ENCODE measurements at regions not wholly inside any gene's neighbourhood (a gene's known extent, or its start where the extent isn't known, plus 50 kb on each side); places are given as distances from the start of the nearest gene placed in this dataset.

DNA sequence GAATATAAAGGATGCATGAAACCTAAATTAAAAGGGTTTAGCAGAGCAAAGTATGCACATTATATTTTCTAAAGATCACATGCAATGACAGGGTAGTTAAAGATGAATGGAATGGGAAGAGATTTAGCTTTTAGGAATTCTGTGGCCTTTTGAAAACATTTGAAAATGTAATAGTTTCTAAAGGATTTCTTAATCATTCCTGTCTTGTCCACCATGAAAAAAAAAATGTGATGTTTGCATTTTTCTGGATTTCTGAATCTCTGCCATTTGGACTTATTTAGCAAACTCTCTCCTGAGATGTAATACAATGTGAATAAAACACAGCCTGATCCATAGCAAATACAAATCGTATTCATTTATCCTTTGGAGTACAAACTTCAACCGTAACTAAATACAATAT lies 126.6 kb upstream of the RAB11FIP2 start:
- no peak for DNase-seq

DNA sequence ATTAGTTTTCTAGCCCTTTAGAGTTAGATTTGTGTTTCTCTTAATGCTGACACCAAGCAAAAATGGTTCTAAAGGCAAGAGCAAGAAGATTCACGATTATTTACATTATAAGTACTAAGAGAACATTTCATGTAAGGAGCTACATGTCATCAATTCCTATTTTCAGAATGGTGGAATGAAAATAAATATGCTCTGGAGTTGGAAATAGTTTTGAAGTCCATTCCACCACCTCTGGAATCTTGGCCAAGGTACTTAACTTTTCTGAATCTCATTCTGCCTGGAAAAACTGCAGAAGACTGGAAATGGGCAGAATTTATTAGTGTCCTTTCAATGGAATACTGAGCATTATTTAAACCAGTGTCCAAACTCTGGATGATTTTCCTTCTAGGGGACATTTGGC lies 125.1 kb upstream of the RAB11FIP2 start:
- DNase-seq = no peak

DNA sequence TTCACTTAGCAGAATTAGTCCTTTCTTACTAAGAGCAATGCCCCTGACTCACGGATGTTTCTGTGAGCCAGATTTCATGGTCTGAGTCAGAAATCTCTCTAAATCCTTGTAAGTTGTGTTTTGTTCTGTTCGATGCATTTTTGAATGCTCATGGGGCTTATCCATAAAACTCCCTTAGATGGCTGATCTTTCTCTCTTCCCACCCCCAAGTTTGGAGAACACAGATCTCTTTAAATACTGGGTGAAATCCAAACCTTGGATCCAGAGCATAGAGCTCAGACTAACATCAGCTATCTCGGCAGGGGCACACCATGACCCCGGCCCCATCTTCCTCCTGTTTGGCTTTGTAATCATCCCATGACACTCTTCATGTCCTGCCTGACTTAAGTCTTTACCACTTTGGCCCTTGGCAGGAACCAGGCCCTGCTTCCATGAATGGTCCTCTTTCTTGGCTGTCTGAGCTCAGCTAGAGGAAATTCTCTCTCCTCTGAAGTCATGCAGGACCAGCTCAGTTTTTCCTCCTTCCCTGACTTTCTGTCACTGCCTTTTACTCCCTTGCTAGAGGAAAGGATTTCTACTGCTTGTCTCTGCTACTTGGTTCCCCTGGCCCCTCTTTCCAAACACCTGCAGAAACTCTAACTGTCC lies 120.4 kb upstream of the RAB11FIP2 start:
- no peak for DNase-seq

DNA sequence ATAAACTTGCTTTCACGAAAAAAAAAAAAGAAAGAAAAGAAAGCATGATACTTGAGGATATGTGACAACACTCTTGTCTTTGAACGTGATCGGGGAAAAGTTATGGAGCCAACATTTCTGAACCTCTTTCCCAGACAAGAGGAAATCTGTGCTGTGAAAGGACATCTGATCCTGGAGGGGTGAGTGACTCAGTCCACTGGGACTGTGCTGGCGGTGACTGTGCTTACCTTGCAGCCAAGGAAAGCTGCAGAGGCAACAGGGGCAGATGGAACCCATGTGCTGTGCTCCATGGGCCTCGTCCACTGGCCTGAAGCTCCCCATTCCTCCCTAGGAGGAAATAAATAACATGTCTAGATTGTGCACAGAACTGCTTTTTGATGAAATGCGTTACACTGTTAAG lies 116.5 kb upstream of the RAB11FIP2 start:
- DNase-seq = no peak

DNA sequence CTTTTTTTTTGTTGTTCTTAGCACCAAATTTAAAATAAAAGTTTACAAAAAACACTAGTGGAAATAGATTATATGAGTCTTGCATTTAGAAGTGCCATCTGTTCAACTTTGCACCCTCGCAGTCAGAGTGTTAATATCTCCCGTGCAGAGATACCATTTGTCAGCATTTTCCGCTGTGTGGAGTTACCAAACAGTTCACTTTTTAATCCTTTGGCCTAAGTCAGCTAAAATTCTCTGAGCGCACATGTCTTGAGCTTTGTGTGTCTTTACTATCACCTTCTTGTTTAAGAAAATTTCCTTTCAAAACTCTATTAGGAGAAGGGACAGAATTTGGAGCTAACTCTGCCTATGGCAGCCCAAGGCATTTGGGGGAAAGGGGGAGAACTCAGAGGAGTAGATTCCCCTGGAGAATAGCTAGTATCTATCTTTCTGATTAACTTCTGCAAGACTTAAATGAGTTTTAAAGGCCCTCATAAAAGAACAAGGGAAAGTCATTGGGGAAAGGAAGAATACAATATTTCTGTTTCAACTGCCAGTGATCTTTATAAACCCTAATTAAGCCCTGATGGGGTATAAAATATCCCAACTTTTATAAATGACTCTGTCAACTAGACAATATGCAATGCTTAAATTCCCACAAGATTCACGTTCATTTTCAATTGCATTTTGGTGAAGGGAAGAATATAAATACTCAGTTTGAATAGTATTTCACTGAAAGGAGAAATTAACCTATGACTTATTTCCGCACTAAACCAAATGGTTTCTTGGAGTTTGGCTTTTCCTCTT lies 114.9 kb upstream of the RAB11FIP2 start:
- no peak for DNase-seq

DNA sequence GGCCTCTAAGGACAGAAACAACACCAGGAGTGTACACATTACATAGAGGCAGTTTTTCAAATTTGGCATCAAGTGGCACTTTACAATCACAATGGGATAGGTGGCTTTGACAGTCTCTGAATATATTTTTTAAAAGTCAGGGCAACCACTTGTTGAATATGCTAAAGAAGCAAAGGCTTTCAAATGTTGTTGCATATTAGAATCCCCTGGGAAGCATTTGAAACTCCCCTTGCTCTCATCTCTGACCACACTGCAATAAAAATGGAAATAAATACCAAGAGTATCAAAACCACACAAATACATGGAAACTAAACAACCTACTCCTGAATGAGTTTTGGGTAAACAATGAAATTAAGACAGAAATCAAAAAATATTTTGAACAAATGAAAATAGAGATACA lies 106.5 kb upstream of the RAB11FIP2 start:
- no peak for DNase-seq

DNA sequence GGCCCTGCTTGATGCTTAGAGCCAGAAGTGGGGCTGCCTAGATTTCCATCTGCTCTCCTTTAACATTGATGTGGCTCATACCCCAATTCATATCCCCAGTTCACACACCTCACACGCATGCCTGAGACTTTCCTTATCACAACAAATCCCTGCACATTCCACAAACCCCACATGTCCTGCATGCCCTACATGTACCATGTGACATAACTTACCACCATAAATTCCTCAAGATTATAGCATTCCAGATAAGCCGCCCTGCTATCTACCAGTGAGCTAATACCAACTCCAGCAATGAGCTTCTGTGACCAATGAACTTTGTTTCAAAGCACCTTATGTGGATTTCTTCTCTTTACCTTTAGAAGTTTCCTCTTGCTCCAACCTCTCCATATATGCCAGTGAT lies 104.7 kb upstream of the RAB11FIP2 start:
- no peak for DNase-seq

DNA sequence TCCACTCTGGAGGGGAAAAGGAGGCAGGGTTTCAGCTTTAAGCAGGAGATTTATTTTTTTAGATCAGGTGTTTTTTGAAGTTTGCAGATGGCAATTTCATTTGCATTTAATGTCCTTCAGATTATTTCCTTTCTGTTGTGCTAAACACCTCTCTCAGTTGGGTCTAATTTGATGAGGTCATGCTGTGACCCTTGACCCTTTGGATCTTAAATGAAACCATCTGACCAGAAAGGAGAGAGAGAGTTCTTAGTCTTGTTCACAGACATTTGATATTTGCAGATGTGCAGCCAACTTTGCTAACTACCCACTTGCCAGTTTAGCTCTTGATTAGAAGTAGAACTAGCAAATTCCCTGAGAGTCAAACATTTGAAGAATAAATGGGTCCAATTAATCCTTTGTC lies 101.5 kb upstream of the RAB11FIP2 start:
- no peak for DNase-seq

DNA sequence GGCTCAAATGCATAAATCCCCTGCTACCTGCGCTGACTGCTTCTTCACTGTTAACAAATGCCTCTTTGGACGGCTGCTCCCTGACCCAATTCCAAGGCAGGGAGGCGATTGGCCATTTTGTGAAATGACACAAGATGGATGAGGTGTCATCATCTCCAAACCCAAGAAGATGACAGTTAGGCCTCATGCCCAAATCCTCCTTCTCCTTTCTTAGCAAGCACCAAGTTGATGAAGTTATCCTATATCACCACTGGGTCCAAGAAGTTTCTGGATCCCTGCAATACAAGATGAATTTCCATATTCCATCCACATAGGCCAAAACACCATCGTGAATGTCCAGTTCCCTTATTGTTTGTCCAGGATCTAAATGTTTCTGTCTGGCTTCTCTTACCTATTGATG lies 98.5 kb upstream of the RAB11FIP2 start:
- DNase-seq = no peak

DNA sequence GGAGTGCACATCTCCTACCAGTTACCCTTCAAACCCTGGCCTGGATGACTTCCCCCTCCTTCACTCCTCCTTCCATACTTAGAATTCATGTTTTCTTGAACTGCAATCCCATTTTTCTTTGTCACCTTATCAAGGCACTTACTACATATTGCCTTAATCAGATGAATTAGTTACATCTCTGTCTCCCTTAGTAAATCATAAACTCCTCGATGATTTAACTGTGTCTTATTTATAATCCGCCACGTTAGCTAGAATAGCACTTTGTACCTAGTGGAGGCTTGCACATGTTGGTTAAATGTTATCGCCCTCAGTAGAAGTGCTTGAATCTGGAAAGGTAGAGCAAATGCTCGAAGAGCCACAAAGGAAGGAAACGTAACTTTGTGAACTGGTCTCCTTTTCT lies 94.7 kb upstream of the RAB11FIP2 start:
- DNase-seq = no peak

DNA sequence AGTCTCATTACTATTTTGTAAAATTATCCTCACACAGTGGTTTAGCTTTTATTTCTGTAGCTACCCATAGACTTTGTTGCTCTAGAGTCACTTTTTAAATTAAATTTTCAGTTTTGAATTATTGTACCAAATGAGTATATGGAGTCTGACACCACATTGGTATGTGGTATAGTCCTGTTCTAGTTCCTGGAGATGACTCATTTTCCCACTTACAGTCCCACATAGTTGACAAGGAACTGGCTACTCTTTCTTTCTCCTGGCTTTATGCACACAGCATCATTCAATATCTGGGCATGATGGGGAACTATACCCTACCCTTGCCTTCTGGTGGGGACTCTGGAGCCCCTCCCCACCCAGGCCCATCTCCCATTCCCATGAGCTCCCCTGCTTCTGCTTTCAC lies 92.6 kb upstream of the RAB11FIP2 start:
- no peak for DNase-seq

DNA sequence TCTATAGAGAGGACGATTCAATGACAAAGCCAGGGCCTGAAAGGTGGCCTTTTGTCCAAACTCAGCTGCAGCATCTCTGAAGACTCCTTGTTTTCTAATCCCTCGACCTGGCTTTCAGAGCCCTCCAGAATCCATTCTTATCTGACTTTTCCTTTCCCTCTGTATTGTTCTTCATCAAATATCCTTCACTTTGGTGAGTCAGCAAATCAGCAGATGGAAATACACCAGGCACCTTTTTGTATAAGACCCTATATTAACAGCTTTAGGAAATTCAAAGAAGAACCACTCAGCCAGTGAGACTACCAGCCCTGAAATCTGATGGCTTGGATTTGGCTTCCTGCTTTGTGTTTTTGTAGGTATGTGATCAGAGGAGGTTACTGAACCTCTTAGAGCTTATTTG lies 81.9 kb upstream of the RAB11FIP2 start:
- no peak for DNase-seq

DNA sequence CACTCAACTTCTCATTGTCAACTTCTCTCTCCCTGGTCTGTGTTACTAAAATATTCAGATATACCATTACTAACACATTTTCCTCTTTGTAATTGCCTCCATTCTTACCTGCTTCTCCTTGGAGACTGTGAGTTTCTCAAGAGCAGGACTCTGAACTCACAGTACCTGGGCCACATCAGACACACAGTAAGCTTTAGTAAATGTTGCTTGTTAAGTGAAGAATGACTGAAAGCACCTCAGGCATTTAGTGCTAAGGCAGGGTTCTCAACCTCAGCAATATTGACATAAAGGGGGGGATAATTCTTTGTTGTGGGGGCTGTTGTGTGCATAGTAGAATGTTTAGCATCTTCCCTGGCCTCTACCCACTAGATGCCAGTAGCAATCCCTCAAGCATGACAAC lies 72.0 kb upstream of the RAB11FIP2 start:
- DNase-seq = no peak

DNA sequence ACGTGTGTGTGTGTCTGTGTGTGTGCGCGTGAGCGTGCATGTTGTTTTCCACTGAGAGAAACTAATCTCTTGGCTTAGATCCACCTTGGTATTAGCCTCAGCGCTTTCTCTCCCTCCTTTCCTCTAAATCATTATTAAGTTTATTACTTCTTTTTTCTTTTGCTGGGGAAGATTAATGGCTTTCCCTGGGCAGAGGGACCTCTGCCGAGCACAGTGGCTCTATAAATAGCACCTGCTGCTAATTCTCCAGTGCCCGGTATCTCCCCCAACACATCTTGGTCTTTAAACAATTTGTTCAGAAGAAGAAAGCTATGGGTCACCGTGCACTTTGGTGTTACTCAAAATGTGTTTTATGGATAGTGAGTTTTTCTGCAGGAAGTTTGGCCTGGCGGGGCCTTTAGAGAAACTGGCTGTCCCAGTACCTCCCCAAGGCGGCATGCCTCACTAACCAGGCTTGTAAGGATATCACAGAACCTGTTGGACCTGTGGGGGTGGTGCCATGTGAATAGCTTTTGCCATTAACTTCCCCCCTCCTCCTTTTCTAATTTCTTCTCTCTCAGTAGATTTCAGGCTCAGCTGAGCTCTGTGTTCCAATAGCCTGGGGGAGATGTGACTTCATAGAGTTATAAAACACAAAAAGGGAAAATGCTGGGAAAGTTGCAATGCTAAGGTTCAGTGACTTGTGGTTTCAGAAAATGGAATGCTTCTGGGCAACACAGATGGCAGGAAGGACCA lies 70.1 kb upstream of the RAB11FIP2 start:
- DNase-seq = no peak

DNA sequence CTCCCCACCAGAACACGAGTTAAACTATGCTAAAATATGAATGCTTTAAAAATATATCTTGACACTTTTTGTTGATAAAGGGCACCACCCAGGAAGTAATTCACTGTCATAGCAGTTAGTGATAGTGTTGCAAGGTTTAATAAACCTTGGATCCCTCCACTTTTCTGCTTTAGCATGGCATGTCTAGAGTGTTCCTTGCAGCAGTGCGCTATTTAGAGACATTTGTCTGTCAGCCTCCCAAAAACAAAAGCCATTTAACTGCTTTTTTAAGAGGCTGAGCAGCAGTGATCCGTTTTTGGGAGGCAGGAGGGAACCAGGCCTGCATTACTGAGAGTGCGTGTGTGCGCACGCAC lies 69.6 kb upstream of the RAB11FIP2 start:
- DNase-seq = no peak

DNA sequence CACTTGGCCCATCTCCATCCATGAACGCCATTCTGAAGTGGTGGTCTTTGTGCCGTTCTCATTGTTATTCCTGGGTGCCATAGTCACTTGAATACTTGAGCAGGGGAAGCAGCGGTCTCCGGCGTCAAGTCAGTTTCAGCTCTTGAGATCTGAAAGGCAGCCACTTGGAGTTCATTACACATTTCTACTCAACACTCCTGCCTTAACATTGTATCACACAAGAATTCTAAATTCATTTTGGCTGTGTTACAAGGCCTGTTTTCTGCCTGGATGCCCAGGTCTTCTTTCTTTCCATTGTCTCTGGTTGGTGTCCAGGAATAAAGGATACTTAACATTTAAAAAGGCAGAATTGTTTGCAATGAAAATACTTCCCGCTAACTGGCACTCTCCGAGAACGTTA lies 69.0 kb upstream of the RAB11FIP2 start:
- DNase-seq = no peak

DNA sequence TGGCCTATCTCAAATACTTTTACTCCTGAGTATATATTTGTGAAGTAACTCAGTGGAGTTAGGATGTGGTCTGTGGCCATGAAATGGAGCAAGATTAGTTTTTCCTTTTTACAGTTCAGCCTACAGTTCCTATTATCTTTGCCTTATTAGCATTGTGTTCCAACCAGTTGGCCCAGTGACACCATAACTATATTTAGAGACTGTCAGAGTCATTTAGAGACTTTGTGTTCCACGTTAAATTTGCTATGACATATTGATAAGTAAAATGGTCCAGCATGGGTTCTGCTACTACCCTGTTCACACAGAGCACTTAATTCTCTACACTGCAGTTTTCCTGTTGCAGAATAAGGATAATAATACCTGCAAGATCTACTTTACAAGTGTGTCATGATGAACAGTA lies 68.3 kb upstream of the RAB11FIP2 start:
- DNase-seq = no peak

DNA sequence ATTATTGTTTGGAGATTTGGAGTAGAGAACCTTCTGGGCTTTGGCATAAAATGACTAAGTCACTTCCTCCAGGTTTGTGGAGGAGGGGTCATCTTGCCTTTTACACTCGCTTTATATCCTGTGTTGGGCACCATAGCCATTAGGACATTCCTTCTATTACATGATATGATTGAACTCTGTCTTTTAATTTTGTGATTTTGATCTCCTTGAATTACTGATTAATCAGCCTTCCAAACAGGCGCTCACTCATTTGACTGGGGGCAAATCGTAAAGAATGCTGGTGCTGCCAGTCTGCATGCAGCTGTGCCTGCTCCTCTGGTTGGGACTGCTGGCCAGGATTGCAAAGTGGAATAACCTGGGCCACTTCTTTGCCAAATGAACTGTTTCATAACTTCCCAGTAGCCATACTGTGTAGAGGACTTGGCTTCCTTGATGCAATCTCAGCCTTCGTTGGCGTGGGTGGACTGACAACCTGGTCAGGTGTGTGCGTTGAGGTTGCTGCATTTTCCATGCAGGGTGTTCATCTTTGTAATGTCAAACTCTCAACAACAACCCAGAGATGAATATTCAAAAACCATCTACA lies 65.9 kb upstream of the RAB11FIP2 start:
- DNase-seq = no peak

DNA sequence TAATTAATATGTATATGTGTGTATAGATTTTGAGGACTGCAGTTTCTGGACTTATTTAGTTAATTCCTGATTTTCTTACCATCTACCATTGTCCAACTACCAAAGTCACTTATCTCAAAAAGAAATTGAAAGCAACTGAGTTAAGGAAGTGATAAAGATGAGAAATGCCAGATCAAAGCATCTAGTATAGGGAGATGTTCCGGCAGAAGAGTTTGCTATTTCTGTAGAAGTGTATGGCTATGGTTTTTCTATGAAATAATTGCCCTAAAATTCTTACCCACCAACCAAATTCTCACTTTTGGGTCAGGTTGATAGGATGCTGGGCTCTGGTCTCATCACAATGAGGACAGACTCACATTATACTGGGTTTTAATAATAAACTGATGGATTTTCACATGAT lies 64.0 kb upstream of the RAB11FIP2 start:
- no peak for DNase-seq

DNA sequence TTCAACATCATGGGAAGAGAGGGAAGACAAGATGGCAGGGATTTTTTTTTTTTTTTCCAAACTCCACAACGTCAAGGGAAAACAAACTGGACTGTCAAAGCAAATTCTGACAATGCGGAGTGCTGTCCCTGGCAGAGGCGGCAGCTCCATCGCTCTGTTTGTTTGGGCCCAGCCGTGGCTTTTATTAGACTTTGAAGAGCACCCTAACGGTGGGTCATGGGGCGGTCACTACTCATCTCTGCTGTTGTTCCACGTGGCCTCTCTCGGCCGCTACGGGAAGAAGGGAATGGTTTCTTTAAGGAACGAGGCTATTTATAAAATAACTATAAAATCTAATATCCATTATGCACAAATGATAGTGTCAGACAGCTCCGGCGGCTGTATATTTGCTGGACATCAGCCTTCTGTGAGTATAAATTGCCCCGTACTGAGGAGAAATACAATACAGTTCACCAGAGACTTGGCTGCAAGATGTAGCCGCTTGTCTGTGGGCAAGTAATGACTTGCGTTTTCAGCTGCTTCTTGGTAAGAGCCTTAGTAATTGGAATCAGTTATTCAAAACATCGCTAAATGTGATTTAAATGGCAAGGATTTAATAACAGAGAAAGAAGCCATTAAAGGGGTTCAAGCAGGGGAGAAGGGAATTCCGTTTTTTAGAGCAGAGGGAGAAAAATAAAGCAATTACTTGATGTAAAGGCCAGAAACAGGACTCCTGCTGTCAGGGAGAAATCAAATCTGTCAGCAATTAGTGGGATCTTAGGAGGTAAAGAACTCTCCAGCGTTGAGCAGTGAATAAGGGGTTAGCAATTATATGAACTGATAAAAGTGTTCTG lies 61.7 kb upstream of the RAB11FIP2 start:
- DNase-seq = no peak

DNA sequence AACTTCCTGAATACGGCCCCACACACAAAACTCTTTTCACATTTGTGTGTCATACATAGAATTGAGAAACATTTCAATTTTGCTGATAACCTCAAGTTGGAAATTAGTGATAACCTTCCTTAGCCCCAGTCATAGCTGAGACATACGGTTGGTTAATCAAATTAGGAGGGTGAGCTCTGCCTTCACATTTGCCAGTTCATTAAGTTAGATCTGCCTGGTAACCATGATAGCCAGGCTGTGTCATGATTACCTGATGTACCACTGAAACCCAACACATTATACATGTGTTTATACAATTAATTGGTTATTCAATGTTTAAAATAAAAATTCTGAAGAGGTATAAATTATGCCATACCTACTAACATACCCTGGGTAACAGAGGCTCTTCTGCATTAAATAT lies 60.8 kb upstream of the RAB11FIP2 start:
- DNase-seq = no peak

DNA sequence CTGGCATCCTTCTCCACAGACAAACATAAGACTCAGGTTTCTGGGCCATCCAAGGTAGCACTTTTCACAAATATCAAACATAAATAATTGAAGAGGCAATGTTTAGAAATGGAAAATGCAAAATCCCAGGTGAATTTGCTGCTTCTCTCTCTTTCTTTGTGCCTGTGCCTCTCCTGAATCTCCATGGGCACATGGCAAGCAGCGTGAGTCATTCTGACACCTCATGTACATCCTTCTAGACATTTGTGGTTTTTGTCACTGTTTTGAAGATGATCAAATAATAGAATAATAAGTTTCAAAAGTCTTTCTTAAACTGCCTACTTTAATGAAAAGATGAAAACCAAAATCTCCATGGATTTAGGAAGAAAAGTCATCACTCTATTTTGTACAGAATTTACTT lies 60.3 kb upstream of the RAB11FIP2 start:
- DNase-seq = no peak

DNA sequence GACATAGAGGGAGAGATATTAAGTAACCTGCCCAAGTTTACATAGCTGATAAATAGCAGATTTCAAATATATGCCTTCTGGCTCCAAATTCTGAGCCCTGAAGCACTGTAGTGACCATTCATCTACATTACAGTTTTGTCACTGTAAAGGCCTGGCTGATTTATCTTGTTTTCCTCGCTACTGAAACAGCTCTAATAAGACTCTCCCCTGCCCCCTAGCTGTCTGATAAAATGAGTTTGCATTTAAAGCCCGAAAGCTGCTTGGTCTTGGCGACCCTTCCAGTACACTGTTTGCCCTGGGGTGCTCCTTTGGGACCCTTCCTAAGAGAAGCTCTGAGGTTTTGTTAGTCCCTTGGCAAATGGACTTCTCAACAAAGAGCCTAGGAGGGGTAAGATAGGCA lies 59.7 kb upstream of the RAB11FIP2 start:
- DNase-seq = no peak
